ENCODE measurements at regions not wholly inside any gene's neighbourhood (a gene's known extent, or its start where the extent isn't known, plus 50 kb on each side); places are given as distances from the start of the nearest gene placed in this dataset.

GRCh38 chr6:43934183-43934802 lies 164.3 kb downstream of the VEGFA start:
- Histone ChIP-seq H3K79me2 (ENCODE audit: low read depth) (no peaks in the 10 kb centered on the region), H3K4me1 (replicated peaks; ENCODE audit: insufficient read depth) (no peaks in the 10 kb centered on the region), H3K36me3 (ENCODE audit: low read depth) (no peaks in the 10 kb centered on the region), H3K4me3 (no peak overlapping the region), H3K27me3 (ENCODE audit: insufficient read depth, low read depth) (no peaks in the 10 kb centered on the region), H4K20me1 (ENCODE audit: insufficient read depth) (no peaks in the 10 kb centered on the region), H3K27ac (no peak overlapping the region), H3K9me3 (ENCODE audit: insufficient read depth, low read depth) (no peaks in the 10 kb centered on the region), H3F3A (ENCODE audit: insufficient read depth, low read depth) (no peaks in the 10 kb centered on the region; the same call in 1 of the 2 replicates), H2AFZ (no peak overlapping the region), H3K4me2 (no peak overlapping the region), H3K9me2 (ENCODE audit: insufficient read depth) (no peaks in the 10 kb centered on the region)
- ChIA-PET CTCF (interaction anchor here (0.6 kb wide), 1 partner anchor 164 kb away, joined by 5 read pairs; the partner anchor contains the start of gene VEGFA), POLR2A (ENCODE audit: unreplicated experiment) (interaction anchor here (0.6 kb wide), 2 partner anchors 24 to 305 kb away, joined by 5 to 6 read pairs; partner anchors contain the start of gene GTPBP2)
- intact Hi-C loops (cut with micrococcal nuclease; ENCODE audit: unreplicated experiment), result no loop called here
- no TSS peak for BruUV-seq (replicated peaks)
- TF ChIP-seq, protein P1, sequence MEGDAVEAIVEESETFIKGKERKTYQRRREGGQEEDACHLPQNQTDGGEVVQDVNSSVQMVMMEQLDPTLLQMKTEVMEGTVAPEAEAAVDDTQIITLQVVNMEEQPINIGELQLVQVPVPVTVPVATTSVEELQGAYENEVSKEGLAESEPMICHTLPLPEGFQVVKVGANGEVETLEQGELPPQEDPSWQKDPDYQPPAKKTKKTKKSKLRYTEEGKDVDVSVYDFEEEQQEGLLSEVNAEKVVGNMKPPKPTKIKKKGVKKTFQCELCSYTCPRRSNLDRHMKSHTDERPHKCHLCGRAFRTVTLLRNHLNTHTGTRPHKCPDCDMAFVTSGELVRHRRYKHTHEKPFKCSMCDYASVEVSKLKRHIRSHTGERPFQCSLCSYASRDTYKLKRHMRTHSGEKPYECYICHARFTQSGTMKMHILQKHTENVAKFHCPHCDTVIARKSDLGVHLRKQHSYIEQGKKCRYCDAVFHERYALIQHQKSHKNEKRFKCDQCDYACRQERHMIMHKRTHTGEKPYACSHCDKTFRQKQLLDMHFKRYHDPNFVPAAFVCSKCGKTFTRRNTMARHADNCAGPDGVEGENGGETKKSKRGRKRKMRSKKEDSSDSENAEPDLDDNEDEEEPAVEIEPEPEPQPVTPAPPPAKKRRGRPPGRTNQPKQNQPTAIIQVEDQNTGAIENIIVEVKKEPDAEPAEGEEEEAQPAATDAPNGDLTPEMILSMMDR (conservative IDR thresholded peaks at IDR 0.05), result no peak
- TF ChIP-seq EZH2 (IDR thresholded peaks at IDR 0.05; ENCODE audit: low read depth), result no peak
- no peak for DNase-seq

GRCh38 chr6:43933148-43933885 lies 163.3 kb downstream of the VEGFA start:
- Histone ChIP-seq H3K27me3 (ENCODE audit: insufficient read depth, low read depth) (no peaks in the 10 kb centered on the region), H3K4me1 (replicated peaks; ENCODE audit: insufficient read depth) (peaks cover 8% of the 10 kb centered on the region), H3K4me2 (no peak overlapping the region), H3F3A (ENCODE audit: insufficient read depth, low read depth) (peaks cover 10% of the 10 kb centered on the region), H3K9me2 (ENCODE audit: insufficient read depth) (no peaks in the 10 kb centered on the region), H3K27ac (no peak overlapping the region), H3K36me3 (ENCODE audit: low read depth) (no peaks in the 10 kb centered on the region), H3K79me2 (ENCODE audit: low read depth) (no peaks in the 10 kb centered on the region), H2AFZ (no peak overlapping the region), H3K9me3 (ENCODE audit: insufficient read depth, low read depth) (no peaks in the 10 kb centered on the region), H3K4me3 (no peak overlapping the region), H4K20me1 (ENCODE audit: insufficient read depth) (no peaks in the 10 kb centered on the region)
- no TSS peak for BruUV-seq (replicated peaks)
- CTCF ChIA-PET, result no interaction called here
- no peak for DNase-seq
- TF ChIP-seq, protein P1 (conservative IDR thresholded peaks at IDR 0.05), result no peak
- no peak for TF ChIP-seq EZH2 (IDR thresholded peaks at IDR 0.05; ENCODE audit: low read depth)
- POLR2A ChIA-PET (ENCODE audit: unreplicated experiment), result interaction anchor here (0.6 kb wide), 2 partner anchors 25 to 304 kb away, joined by 5 to 6 read pairs; partner anchors contain the start of gene GTPBP2
- intact Hi-C loops (cut with micrococcal nuclease; ENCODE audit: unreplicated experiment), result no loop called here

DNA sequence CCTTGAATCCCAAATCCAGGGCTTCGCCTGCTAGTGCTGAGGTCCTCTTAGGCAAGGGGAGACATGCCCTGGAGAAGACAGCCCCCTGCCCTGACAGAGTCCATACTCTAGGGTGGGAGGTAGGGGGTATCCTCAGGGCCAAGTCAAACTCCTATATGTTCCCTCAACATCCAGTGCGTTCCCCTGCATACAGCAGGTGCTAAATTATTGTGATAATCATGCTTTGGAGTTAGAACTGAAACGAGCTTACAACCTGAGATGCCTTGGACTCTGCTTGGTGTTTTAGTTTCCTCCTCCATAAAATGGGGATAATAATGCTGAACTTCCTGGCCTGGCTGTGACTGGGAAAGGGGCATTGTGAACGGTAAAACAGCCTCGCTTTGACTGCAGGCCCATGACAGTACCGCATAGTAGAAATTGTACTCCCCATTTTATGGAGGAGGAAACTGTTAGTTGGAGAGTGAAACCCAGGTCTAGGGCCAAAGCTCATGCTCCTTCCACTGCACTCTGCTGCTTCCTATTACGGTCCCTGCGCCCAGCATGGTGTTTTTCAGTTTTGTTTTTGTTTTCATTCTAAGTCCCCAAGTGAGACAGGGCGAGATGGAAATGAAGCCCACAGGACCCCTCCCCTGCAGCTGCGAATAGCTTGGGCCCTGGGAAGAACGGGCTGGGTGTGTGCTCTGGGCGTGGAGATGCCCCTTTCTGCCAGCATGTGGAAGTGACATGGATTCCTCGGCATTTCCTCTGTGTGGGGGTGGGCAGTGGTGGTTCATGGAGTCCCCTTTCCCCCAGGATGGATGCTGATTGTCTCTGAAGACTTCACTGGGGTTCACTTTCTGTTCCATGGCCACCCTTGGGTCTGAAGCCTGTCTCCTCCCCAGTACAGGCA lies 162.5 kb downstream of the VEGFA start:
- Histone ChIP-seq H3K9me3 (ENCODE audit: insufficient read depth, low read depth) (no peaks in the 10 kb centered on the region), H3K4me1 (replicated peaks; ENCODE audit: insufficient read depth) (peaks cover 16% of the 10 kb centered on the region), H4K20me1 (ENCODE audit: insufficient read depth) (no peaks in the 10 kb centered on the region), H3F3A (ENCODE audit: insufficient read depth, low read depth) (peaks cover 16% of the 10 kb centered on the region), H3K27ac (no peak overlapping the region), H3K79me2 (ENCODE audit: low read depth) (no peaks in the 10 kb centered on the region), H3K36me3 (ENCODE audit: low read depth) (no peaks in the 10 kb centered on the region), H3K4me3 (no peak overlapping the region), H3K27me3 (ENCODE audit: insufficient read depth, low read depth) (no peaks in the 10 kb centered on the region), H2AFZ (no peak overlapping the region), H3K9me2 (ENCODE audit: insufficient read depth) (no peaks in the 10 kb centered on the region), H3K4me2 (no peak overlapping the region)
- BruUV-seq (replicated peaks), result no TSS peak
- TF ChIP-seq, protein P1 (conservative IDR thresholded peaks at IDR 0.05), result no peak
- no peak for TF ChIP-seq EZH2 (IDR thresholded peaks at IDR 0.05; ENCODE audit: low read depth)
- ChIA-PET CTCF (no interaction called here), POLR2A (ENCODE audit: unreplicated experiment) (no interaction called here)
- DNase-seq, result no peak
- intact Hi-C loops (cut with micrococcal nuclease; ENCODE audit: unreplicated experiment), result no loop called here

Measured in PC-9 (cell line).